DOHH2 (cell line): ENCODE measurements at regions not wholly inside any gene's neighbourhood (a gene's known extent, or its start where the extent isn't known, plus 50 kb on each side); places are given as distances from the start of the nearest gene placed in this dataset.

ENCODE experiments used
- H3F3A ChIP-seq: fragments of 200-600 bp; sonication (generic), shearing (Covaris generic); 2 replicates; pipeline ENCODE4 v1.6.0; 2016; ENCODE audit warnings: antibody characterized with exemption, mild to moderate bottlenecking; ENCODE audit not compliant: control insufficient read depth, insufficient read depth
- H3K27ac ChIP-seq: fragments of 200-600 bp; sonication (generic); 2 replicates; pipeline ENCODE4 v1.5.1; 2014; ENCODE audit warnings: low read depth, mild to moderate bottlenecking, low read length, moderate library complexity
- H3K27me3 ChIP-seq: fragments of 200-600 bp; sonication (generic); 2 replicates; pipeline ENCODE4 v1.6.1; 2014; ENCODE audit warnings: mild to moderate bottlenecking, low read length, mixed read lengths; ENCODE audit not compliant: control insufficient read depth
- H3K36me3 ChIP-seq: fragments of 200-600 bp; sonication (generic); 2 replicates; pipeline ENCODE4 v1.6.1; 2014; ENCODE audit warnings: mild to moderate bottlenecking, low read length, moderate library complexity, mixed read lengths; ENCODE audit not compliant: control insufficient read depth
- H3K4me1 ChIP-seq: fragments of 200-600 bp; sonication (generic); 2 replicates; pipeline ENCODE4 v1.6.1; 2014; ENCODE audit warnings: mild to moderate bottlenecking, low read length, mixed read lengths; ENCODE audit not compliant: control insufficient read depth
- H3K4me2 ChIP-seq: fragments of 200-600 bp; sonication (generic); 2 replicates; pipeline ENCODE4 v1.6.0; 2014; ENCODE audit warnings: mild to moderate bottlenecking, low read length, moderate library complexity
- H3K4me3 ChIP-seq: fragments of 200-600 bp; sonication (generic); 2 replicates; pipeline ENCODE4 v1.5.1; 2014; ENCODE audit warnings: mild to moderate bottlenecking, low read length, mixed read lengths
- H3K79me2 ChIP-seq: fragments of 200-600 bp; sonication (generic); 2 replicates; pipeline ENCODE4 v1.6.1; 2014; ENCODE audit warnings: mild to moderate bottlenecking, low read length, mixed read lengths; ENCODE audit not compliant: control insufficient read depth
- H3K9me2 ChIP-seq: fragments of 200-600 bp; sonication (generic); replicated peaks from 2 replicates; pipeline ENCODE4 v1.6.1; 2014; ENCODE audit warnings: mild to moderate bottlenecking, low read length, mixed read lengths; ENCODE audit not compliant: control insufficient read depth
- H3K9me3 ChIP-seq: fragments of 200-600 bp; sonication (generic); 2 replicates; pipeline ENCODE4 v1.6.1; 2014; ENCODE audit warnings: antibody characterized with exemption, low read length, mixed read lengths; ENCODE audit not compliant: control insufficient read depth, insufficient read depth
- H4K20me1 ChIP-seq: fragments of 200-600 bp; sonication (generic); 2 replicates; pipeline ENCODE4 v1.6.0; 2014; ENCODE audit warnings: low read depth, mild to moderate bottlenecking, antibody characterized with exemption, low read length, moderate library complexity; ENCODE audit not compliant: control insufficient read depth, insufficient read depth
- EZH2phosphoT487 ChIP-seq: fragments of 200-600 bp; sonication (generic); IDR thresholded peaks from 2 replicates; pipeline ENCODE4 v1.6.1; 2017; ENCODE audit warnings: borderline replicate concordance, mild to moderate bottlenecking, antibody characterized with exemption, low read length, moderate library complexity, mixed read lengths
- TF ChIP-seq, protein P1 (sequence below): fragments of 200-600 bp; sonication (generic); IDR thresholded peaks from one replicate; pipeline ENCODE4 v1.5.1; 2014; ENCODE audit warnings: antibody characterized with exemption, mild to moderate bottlenecking, low read depth, low read length; ENCODE audit not compliant: poor library complexity, severe bottlenecking

DNA sequence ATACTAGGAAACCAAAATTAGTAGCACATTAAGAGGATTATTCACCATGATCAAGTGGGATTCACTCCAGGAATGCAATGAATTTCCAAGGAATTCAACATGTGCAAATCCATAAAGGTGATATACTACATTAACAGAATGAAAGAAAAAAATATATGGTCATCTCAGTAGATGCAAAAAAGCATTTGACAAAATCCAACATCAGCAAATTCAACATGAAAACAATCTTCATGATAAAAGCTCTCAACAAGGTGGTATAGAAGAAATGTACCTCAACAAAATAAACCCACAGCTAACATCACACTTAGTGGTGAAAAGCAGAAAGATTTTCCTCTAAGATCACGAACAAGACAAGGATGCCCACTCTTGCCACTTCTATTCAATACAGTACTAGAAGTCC lies 74.4 kb upstream of the PDE10A start:
- Histone ChIP-seq H3K79me2 (no peaks in the 10 kb centered on the region), H3F3A (no peaks in the 10 kb centered on the region), H4K20me1 (no peaks in the 10 kb centered on the region), H3K9me3 (no peaks in the 10 kb centered on the region), H3K27me3 (no peaks in the 10 kb centered on the region), H3K4me1 (no peaks in the 10 kb centered on the region), H3K27ac (no peak overlapping the region), H3K4me2 (no peak overlapping the region), H3K4me3 (no peak overlapping the region), H3K9me2 (no peaks in the 10 kb centered on the region), H3K36me3 (no peaks in the 10 kb centered on the region)
- TF ChIP-seq, protein P1, sequence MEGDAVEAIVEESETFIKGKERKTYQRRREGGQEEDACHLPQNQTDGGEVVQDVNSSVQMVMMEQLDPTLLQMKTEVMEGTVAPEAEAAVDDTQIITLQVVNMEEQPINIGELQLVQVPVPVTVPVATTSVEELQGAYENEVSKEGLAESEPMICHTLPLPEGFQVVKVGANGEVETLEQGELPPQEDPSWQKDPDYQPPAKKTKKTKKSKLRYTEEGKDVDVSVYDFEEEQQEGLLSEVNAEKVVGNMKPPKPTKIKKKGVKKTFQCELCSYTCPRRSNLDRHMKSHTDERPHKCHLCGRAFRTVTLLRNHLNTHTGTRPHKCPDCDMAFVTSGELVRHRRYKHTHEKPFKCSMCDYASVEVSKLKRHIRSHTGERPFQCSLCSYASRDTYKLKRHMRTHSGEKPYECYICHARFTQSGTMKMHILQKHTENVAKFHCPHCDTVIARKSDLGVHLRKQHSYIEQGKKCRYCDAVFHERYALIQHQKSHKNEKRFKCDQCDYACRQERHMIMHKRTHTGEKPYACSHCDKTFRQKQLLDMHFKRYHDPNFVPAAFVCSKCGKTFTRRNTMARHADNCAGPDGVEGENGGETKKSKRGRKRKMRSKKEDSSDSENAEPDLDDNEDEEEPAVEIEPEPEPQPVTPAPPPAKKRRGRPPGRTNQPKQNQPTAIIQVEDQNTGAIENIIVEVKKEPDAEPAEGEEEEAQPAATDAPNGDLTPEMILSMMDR, result no peak
- no peak for TF ChIP-seq EZH2phosphoT487

GRCh38 chr6:165735065-165735464 lies 72.0 kb upstream of the PDE10A start:
- Histone ChIP-seq H3F3A (no peaks in the 10 kb centered on the region), H3K4me2 (no peak overlapping the region), H3K27me3 (no peaks in the 10 kb centered on the region), H3K27ac (no peak overlapping the region), H3K79me2 (no peaks in the 10 kb centered on the region), H3K4me3 (no peak overlapping the region), H3K9me2 (no peaks in the 10 kb centered on the region), H4K20me1 (no peaks in the 10 kb centered on the region), H3K4me1 (no peaks in the 10 kb centered on the region), H3K36me3 (no peaks in the 10 kb centered on the region), H3K9me3 (no peaks in the 10 kb centered on the region)
- TF ChIP-seq, protein P1, result no peak
- TF ChIP-seq EZH2phosphoT487, result no peak

- Histone ChIP-seq H3K4me2 (no peak overlapping the region), H3K27ac (no peak overlapping the region), H3F3A (no peaks in the 10 kb centered on the region), H3K4me1 (no peaks in the 10 kb centered on the region), H4K20me1 (no peaks in the 10 kb centered on the region), H3K9me3 (no peaks in the 10 kb centered on the region), H3K9me2 (no peaks in the 10 kb centered on the region), H3K27me3 (no peaks in the 10 kb centered on the region), H3K4me3 (no peak overlapping the region), H3K36me3 (no peaks in the 10 kb centered on the region), H3K79me2 (no peaks in the 10 kb centered on the region)
- TF ChIP-seq, protein P1, result no peak
- no peak for TF ChIP-seq EZH2phosphoT487
Observed at GRCh38 chr6:165733489-165733791, 70.4 kb upstream of the PDE10A start.
